ENCODE measurements at regions not wholly inside any gene's neighbourhood (a gene's known extent, or its start where the extent isn't known, plus 50 kb on each side); places are given as distances from the start of the nearest gene placed in this dataset.

DNA sequence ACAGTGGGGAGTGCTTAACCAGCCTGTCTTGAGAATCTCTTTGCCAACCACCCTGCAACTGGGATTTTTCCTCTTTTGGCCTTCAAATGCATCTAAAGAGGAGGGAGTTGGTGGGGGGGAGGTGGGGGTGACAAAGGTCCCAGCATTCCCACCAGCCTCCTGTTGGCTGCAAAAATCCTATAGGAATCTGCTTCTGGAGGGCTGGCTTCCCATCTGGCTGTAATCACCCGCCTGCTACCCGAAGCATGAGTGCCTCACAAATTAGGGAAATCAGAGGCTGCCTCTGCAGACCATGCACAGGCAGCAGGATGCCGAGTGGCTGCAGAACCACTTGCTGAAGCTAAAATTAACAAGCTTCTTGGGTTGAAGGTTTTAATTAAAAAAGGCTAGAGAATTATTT is 73.9 kb upstream of the WSCD2 start:
- Mint-ChIP-seq H3K4me3 (ENCODE audit: unreplicated experiment) (no peak overlapping the region), H3K27me3 (ENCODE audit: unreplicated experiment) (peaks cover 1% of the 10 kb centered on the region), H3K4me1 (ENCODE audit: unreplicated experiment) (peaks cover 4% of the 10 kb centered on the region), H3K9me3 (ENCODE audit: unreplicated experiment) (no peaks in the 10 kb centered on the region), H3K27ac (ENCODE audit: unreplicated experiment) (no peak overlapping the region), H3K36me3 (ENCODE audit: low read depth, unreplicated experiment) (no peaks in the 10 kb centered on the region)
- TF ChIP-seq, protein P1, sequence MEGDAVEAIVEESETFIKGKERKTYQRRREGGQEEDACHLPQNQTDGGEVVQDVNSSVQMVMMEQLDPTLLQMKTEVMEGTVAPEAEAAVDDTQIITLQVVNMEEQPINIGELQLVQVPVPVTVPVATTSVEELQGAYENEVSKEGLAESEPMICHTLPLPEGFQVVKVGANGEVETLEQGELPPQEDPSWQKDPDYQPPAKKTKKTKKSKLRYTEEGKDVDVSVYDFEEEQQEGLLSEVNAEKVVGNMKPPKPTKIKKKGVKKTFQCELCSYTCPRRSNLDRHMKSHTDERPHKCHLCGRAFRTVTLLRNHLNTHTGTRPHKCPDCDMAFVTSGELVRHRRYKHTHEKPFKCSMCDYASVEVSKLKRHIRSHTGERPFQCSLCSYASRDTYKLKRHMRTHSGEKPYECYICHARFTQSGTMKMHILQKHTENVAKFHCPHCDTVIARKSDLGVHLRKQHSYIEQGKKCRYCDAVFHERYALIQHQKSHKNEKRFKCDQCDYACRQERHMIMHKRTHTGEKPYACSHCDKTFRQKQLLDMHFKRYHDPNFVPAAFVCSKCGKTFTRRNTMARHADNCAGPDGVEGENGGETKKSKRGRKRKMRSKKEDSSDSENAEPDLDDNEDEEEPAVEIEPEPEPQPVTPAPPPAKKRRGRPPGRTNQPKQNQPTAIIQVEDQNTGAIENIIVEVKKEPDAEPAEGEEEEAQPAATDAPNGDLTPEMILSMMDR (IDR thresholded peaks at IDR 0.05; ENCODE audit: unreplicated experiment) = no peak
- no peak for DNase-seq (ENCODE audit: low spot score)

DNA sequence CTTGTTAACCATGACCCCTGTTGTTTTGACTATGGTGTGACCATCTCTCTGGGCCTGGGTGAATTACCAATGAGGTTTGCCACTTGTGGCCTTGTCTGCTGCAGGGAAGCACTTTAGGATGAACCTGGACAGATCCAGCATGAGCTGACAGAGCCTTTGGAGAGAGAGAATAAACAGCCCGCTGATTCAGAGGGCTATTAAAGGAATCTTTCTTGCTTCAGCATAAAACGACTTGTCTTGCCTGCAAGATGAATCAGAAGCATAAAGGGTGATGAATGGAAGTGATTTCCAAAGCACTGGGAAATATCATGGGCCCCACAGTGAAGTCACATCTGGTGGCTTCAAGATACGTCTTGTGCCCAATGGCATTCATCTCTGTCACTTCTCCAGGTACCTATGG is 69.0 kb upstream of the WSCD2 start:
- no peaks in the 10 kb centered on the region for H3K4me1 Mint-ChIP-seq (ENCODE audit: unreplicated experiment)
- DNase-seq (ENCODE audit: low spot score) = no peak
- no peaks in the 10 kb centered on the region for H3K27me3 Mint-ChIP-seq (ENCODE audit: unreplicated experiment)
- no peaks in the 10 kb centered on the region for H3K9me3 Mint-ChIP-seq (ENCODE audit: unreplicated experiment)
- TF ChIP-seq, protein P1 (IDR thresholded peaks at IDR 0.05; ENCODE audit: unreplicated experiment) = no peak
- no peak overlapping the region for H3K4me3 Mint-ChIP-seq (ENCODE audit: unreplicated experiment)
- H3K36me3 Mint-ChIP-seq (ENCODE audit: low read depth, unreplicated experiment) = no peaks in the 10 kb centered on the region
- no peak overlapping the region for H3K27ac Mint-ChIP-seq (ENCODE audit: unreplicated experiment)

- no peak for DNase-seq (ENCODE audit: low spot score)
- H3K27ac Mint-ChIP-seq (ENCODE audit: unreplicated experiment) = no peak overlapping the region
- no peaks in the 10 kb centered on the region for H3K4me1 Mint-ChIP-seq (ENCODE audit: unreplicated experiment)
- H3K27me3 Mint-ChIP-seq (ENCODE audit: unreplicated experiment) = no peaks in the 10 kb centered on the region
- H3K9me3 Mint-ChIP-seq (ENCODE audit: unreplicated experiment) = no peaks in the 10 kb centered on the region
- H3K36me3 Mint-ChIP-seq (ENCODE audit: low read depth, unreplicated experiment) = no peaks in the 10 kb centered on the region
- TF ChIP-seq, protein P1 (IDR thresholded peaks at IDR 0.05; ENCODE audit: unreplicated experiment) = no peak
- no peak overlapping the region for H3K4me3 Mint-ChIP-seq (ENCODE audit: unreplicated experiment)
Observed at GRCh38 chr12:108060903-108061302, 68.2 kb upstream of the WSCD2 start.

DNA sequence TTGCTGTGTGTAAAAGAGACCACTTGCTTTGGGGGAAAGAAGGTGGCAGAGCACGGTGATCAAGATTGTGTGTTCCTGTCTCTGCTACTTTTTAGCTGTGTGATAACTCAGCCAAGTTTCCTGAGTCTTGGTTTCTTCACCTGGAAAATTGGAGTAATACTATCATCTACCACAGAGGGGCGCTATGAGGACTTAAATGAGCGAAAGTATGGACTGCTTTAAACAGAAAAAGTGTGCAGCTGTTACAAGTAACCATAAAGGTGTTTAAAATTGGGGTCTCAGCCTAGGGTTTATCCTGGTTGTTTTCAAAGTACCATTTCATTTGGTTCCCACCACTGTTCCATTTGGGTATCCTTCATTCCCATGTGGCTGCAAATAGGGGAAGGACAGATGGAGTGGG is 65.9 kb upstream of the WSCD2 start:
- no peaks in the 10 kb centered on the region for H3K27me3 Mint-ChIP-seq (ENCODE audit: unreplicated experiment)
- H3K4me1 Mint-ChIP-seq (ENCODE audit: unreplicated experiment) = no peaks in the 10 kb centered on the region
- H3K4me3 Mint-ChIP-seq (ENCODE audit: unreplicated experiment) = no peak overlapping the region
- no peak overlapping the region for H3K27ac Mint-ChIP-seq (ENCODE audit: unreplicated experiment)
- TF ChIP-seq, protein P1 (IDR thresholded peaks at IDR 0.05; ENCODE audit: unreplicated experiment) = peak; percentile 85
- H3K9me3 Mint-ChIP-seq (ENCODE audit: unreplicated experiment) = no peaks in the 10 kb centered on the region
- no peaks in the 10 kb centered on the region for H3K36me3 Mint-ChIP-seq (ENCODE audit: low read depth, unreplicated experiment)
- DNase-seq (ENCODE audit: low spot score) = peak; percentile 52

GRCh38 chr12:108065069-108065468 is 64.0 kb upstream of the WSCD2 start:
- Mint-ChIP-seq H3K4me1 (ENCODE audit: unreplicated experiment) (peaks cover 4% of the 10 kb centered on the region), H3K36me3 (ENCODE audit: low read depth, unreplicated experiment) (no peaks in the 10 kb centered on the region), H3K27ac (ENCODE audit: unreplicated experiment) (no peak overlapping the region), H3K27me3 (ENCODE audit: unreplicated experiment) (no peaks in the 10 kb centered on the region), H3K4me3 (ENCODE audit: unreplicated experiment) (no peak overlapping the region), H3K9me3 (ENCODE audit: unreplicated experiment) (no peaks in the 10 kb centered on the region)
- DNase-seq (ENCODE audit: low spot score) = no peak
- TF ChIP-seq, protein P1 (IDR thresholded peaks at IDR 0.05; ENCODE audit: unreplicated experiment) = no peak

All from endothelial cell (in vitro differentiated cells).